HuH-7.5 (cell line): ENCODE measurements at regions not wholly inside any gene's neighbourhood (a gene's known extent, or its start where the extent isn't known, plus 50 kb on each side); places are given as distances from the start of the nearest gene placed in this dataset.
A peak's percentile ranks its signal among the peaks of the same experiment; 100 is the strongest.

Experiments
- DNase-seq: peaks from one replicate; pipeline ENCODE4 v3.0.0; 2011; ENCODE audit warnings: low spot score

DNA sequence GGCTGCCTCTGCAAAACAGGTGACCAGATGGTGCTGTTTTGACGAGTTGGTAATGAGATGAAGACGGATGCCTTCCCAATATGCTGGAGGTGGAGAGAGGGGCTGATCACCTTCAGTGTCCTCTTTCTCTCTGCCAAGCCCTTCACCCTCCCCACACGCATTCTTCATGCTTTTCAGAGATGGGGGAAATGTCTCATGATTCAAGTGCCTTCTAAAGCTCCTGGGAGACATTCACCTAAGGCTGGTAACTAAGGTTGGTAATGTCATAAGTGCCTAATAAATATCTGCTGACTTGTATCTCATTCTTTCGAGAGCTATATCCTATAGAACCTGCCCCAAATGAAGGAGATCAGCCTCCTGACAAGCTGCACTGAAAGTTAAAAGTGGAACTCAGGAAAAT lies 86.2 kb upstream of the MBNL2 start:
- DNase-seq = no peak

GRCh38 chr13:97136418-97136817 lies 85.7 kb upstream of the MBNL2 start:
- no peak for DNase-seq

DNA sequence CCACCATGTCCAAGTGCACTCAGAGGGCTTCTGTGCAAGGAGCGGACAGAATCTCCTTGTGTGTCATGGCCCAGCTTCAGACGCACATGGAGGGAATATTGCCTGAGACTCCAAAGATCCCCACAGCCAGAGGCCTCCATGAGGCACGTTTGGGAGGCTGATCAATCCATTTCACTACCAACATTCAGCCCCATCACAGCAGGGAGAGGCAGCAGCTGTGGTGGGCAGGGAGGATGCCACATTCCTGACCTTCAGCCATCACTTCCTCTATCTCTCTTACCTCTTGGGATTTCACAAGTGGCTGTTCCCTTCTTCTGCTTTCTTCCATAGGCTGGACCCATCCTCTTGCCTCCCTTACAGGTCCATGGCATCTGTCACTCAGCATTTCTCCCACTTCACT lies 82.4 kb upstream of the MBNL2 start:
- DNase-seq = no peak

DNA sequence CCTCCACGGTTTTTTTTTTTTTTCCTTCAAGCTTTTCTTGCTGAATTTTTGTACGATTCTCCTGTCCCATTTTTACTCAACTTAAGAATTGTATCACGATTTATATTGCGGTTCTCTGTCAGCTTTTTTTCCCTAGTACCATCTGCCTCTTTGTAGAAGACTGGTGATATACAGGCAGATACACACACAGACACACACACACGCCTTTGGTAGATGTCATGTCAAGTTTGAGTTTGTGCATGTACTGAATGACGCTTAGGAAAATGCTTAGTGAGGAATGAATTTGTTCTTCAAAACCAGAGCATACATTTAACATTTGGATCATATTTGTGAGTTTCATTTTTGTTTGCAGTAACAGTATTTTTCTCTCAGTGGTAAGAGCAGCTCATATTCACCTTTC lies 82.0 kb upstream of the MBNL2 start:
- no peak for DNase-seq

DNA sequence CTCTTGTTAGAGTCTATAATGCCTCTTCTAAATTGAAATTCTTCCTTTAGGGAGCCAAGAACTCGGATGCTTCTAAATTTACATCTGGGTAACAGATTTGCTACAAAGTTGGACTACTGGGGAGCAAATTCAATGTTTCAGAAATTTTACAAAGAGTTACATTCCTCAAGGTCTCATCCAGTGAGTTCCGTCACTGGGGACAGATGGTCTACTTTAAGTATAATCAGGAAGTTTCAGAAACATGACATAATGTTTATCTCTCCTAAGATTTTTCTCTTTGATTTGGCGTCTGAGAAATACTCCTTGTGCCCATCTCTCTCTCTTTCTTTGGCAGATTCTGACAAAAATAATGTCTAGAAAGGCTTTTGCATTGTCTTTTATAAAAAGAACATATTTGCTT lies 81.5 kb upstream of the MBNL2 start:
- no peak for DNase-seq

DNA sequence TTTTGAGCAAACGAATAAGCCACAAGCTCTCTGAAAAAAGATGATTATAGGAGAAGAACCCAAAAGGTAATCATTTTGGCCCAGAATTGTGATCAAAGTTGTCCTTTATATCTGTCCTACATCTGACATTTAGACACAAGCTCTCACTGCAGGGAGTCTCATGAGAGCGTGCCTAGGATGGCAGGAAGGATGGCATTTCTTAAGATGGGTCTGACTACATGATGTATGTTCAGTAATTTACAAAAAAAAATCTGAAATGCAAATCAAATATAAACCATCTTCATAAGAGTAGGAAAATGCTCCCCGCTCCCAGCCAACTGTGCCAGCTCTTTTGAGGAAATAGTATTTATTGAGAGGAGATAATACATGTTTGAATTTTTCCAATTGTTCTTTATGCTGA lies 81.0 kb upstream of the MBNL2 start:
- no peak for DNase-seq

- DNase-seq = peak; percentile 37
These were observed 80.5 kb upstream of the MBNL2 start for GRCh38 chr13:97141564-97142005.

- no peak for DNase-seq
These were observed 79.7 kb upstream of the MBNL2 start for GRCh38 chr13:97142452-97142851.

DNA sequence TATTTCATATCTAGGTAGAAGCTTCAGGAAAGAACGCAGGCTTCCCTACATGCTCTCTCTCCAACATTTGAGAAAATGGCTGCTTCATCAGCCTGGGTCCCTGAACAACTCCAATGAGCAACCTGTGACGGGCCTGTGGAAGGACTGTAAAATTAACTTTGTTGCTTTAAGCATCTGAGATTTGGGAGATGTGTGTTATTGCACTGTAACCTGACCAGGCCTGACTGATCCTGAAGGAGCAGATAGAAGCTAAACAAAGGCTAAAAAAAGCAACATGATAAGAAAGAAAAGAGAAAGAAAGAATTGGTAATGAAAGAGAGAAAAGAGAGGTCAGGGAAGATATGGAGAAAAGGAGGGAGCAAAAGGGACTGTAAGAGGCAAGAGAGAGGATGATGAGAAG lies 77.1 kb upstream of the MBNL2 start:
- no peak for DNase-seq

GRCh38 chr13:97148894-97149293 lies 73.2 kb upstream of the MBNL2 start:
- DNase-seq = no peak

DNA sequence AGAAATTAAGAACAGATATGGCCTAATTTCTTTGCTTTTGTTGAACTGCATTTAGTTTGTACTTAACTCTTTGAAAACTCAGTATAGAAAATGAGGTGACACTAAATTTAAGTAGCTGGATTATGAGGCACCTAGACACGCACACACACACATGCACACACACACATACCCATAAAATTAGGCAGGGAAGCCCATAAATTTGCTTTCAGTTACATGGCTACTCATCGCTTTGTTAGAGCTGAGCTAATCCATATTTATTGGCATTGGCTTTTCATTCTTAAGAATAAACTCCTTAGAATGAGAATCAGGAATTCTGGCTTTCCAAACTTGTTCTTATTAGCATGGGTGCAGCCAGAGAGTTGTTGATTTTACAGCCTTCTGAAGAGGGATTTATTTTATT lies 61.7 kb upstream of the MBNL2 start:
- DNase-seq = no peak

GRCh38 chr13:97161582-97162231 lies 60.4 kb upstream of the MBNL2 start:
- DNase-seq = no peak

- peak; percentile 15 for DNase-seq
These were observed 56.4 kb upstream of the MBNL2 start for GRCh38 chr13:97165502-97166425.

DNA sequence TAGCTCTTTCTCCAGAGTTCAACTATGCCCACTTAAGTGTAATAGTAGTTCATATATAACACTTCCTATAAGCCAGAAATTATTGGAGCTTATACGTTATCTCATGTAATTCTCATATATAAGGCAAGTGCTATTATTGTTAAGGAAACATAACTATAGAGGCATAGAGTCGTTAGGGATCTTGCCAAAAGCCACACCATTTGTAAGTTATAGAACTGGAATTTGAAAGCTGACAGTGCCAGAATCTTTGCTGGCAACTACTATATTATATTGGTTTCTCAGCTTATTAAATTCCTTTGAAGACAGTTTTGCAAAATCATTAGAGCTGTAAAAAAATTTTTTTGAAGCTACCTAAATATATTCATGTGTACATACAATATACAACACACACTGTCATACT lies 51.0 kb upstream of the MBNL2 start:
- no peak for DNase-seq
